Uterus (tissue), 2 donors: ENCODE measurements at regions not wholly inside any gene's neighbourhood (a gene's known extent, or its start where the extent isn't known, plus 50 kb on each side); places are given as distances from the start of the nearest gene placed in this dataset.

ENCODE experiments used
- POLR2A ChIP-seq, 2 donors: fragments of 450-650 bp; IDR thresholded peaks; one replicate each; pipeline ENCODE4 v1.6.1; 2016; ENCODE audit warnings: antibody characterized with exemption in 2 of 2, mild to moderate bottlenecking in 1 of 2, moderate library complexity in 1 of 2
- TF ChIP-seq, protein P1 (sequence below), 4 experiments: fragments of 200-600 bp in 2 of 4; fragments of 450-650 bp in 2 of 4; sonication (generic) in 2 of 4; IDR thresholded peaks; one replicate each; pipeline ENCODE4 v1.5.1; 2016 to 2019; ENCODE audit warnings: antibody characterized with exemption in 4 of 4, mild to moderate bottlenecking in 2 of 4, moderate library complexity in 1 of 4

DNA sequence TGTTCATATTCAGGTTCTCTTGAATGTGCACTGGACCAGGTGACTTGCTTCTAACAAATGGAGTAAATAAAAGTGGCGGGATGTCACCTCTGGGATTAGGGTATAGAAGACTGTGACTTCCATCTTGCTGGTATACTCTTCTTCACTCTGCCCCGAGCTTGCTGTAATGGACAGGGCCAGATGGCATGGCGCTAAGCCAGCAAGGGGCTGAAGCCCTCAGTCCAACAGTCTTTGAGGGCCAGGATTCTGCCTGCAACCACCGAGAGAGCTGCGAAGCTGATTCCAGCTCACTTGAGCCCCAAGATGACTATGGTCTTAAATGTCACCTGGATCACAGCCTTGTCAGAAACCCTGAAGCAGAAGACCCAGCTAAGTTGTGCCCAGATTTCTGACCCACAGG, 600.0 kb downstream of the FGF9 start:
- no peak for TF ChIP-seq POLR2A (IDR thresholded peaks at IDR 0.05)
- TF ChIP-seq, protein P1, sequence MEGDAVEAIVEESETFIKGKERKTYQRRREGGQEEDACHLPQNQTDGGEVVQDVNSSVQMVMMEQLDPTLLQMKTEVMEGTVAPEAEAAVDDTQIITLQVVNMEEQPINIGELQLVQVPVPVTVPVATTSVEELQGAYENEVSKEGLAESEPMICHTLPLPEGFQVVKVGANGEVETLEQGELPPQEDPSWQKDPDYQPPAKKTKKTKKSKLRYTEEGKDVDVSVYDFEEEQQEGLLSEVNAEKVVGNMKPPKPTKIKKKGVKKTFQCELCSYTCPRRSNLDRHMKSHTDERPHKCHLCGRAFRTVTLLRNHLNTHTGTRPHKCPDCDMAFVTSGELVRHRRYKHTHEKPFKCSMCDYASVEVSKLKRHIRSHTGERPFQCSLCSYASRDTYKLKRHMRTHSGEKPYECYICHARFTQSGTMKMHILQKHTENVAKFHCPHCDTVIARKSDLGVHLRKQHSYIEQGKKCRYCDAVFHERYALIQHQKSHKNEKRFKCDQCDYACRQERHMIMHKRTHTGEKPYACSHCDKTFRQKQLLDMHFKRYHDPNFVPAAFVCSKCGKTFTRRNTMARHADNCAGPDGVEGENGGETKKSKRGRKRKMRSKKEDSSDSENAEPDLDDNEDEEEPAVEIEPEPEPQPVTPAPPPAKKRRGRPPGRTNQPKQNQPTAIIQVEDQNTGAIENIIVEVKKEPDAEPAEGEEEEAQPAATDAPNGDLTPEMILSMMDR (IDR thresholded peaks at IDR 0.05) = no peak
